ENCODE measurements at regions not wholly inside any gene's neighbourhood (a gene's known extent, or its start where the extent isn't known, plus 50 kb on each side); places are given as distances from the start of the nearest gene placed in this dataset.

- no peak overlapping the region for H3K27ac ChIP-seq
- H3K9ac ChIP-seq, result no peak overlapping the region
- no peaks in the 10 kb centered on the region for H3K9me3 ChIP-seq (replicated peaks in 1 of 11)
- no peak overlapping the region for H3K4me3 ChIP-seq
- no peaks in the 10 kb centered on the region for H3K36me3 ChIP-seq
- no peak overlapping the region for H3K4me2 ChIP-seq
- no peaks in the 10 kb centered on the region for H4K20me1 ChIP-seq
- no peaks in the 10 kb centered on the region for H3K4me1 ChIP-seq
- H3K27me3 ChIP-seq, result 0 out of 22 replicates have a peak, but pooled peaks cover 0 to 6% (median 0%) of the 10 kb centered on the region in 11 experiments
- TF ChIP-seq Cebpa-rat (IDR thresholded peaks at IDR 0.05), result no peak
Observed at GRCh38 chr15:96598514-96598913, 268.0 kb downstream of the NR2F2 start.

GRCh38 chr15:96599268-96599667 is 268.8 kb downstream of the NR2F2 start:
- Histone ChIP-seq H3K36me3 (no peaks in the 10 kb centered on the region), H3K9ac (no peak overlapping the region), H3K4me2 (no peak overlapping the region), H3K4me1 (no peaks in the 10 kb centered on the region), H4K20me1 (no peaks in the 10 kb centered on the region), H3K27me3 (0 out of 22 replicates have a peak, but pooled peaks cover 0 to 4% (median 0%) of the 10 kb centered on the region in 11 experiments), H3K4me3 (no peak overlapping the region), H3K27ac (no peak overlapping the region), H3K9me3 (replicated peaks in 1 of 11) (no peaks in the 10 kb centered on the region)
- TF ChIP-seq Cebpa-rat (IDR thresholded peaks at IDR 0.05), result no peak

GRCh38 chr15:96600350-96600749 is 269.9 kb downstream of the NR2F2 start:
- Histone ChIP-seq H3K4me3 (no peak overlapping the region), H3K9me3 (replicated peaks in 1 of 11) (no peaks in the 10 kb centered on the region), H3K27ac (no peak overlapping the region), H3K4me1 (0 out of 20 replicates have a peak, but pooled peaks cover 0 to 4% (median 0%) of the 10 kb centered on the region in 10 experiments), H3K36me3 (no peaks in the 10 kb centered on the region), H3K27me3 (no peaks in the 10 kb centered on the region), H3K4me2 (no peak overlapping the region), H3K9ac (no peak overlapping the region), H4K20me1 (no peaks in the 10 kb centered on the region)
- no peak for TF ChIP-seq Cebpa-rat (IDR thresholded peaks at IDR 0.05)

- no peaks in the 10 kb centered on the region for H3K9me3 ChIP-seq (replicated peaks in 1 of 11)
- H3K27me3 ChIP-seq, result no peaks in the 10 kb centered on the region
- no peaks in the 10 kb centered on the region for H4K20me1 ChIP-seq
- H3K4me1 ChIP-seq, result 0 out of 20 replicates have a peak, but pooled peaks cover 0 to 4% (median 0%) of the 10 kb centered on the region in 10 experiments
- no peak overlapping the region for H3K9ac ChIP-seq
- no peaks in the 10 kb centered on the region for H3K36me3 ChIP-seq
- H3K4me3 ChIP-seq, result no peak overlapping the region
- no peak for TF ChIP-seq Cebpa-rat (IDR thresholded peaks at IDR 0.05)
- no peak overlapping the region for H3K27ac ChIP-seq
- H3K4me2 ChIP-seq, result no peak overlapping the region
Observed at GRCh38 chr15:96606617-96607016, 276.1 kb downstream of the NR2F2 start.

- peaks cover 6 to 17% (median 8%) of the 10 kb centered on the region in 11 experiments; a peak in 13 of 22 replicates for H3K9me3 ChIP-seq (replicated peaks in 1 of 11)
- H3K4me2 ChIP-seq, result no peak overlapping the region
- H3K27me3 ChIP-seq, result no peaks in the 10 kb centered on the region
- H4K20me1 ChIP-seq, result no peaks in the 10 kb centered on the region
- no peaks in the 10 kb centered on the region for H3K4me1 ChIP-seq
- H3K9ac ChIP-seq, result no peak overlapping the region
- no peak overlapping the region for H3K27ac ChIP-seq
- H3K4me3 ChIP-seq, result no peak overlapping the region
- TF ChIP-seq Cebpa-rat (IDR thresholded peaks at IDR 0.05), result no peak
- no peaks in the 10 kb centered on the region for H3K36me3 ChIP-seq
Observed at GRCh38 chr15:96610757-96611156, 280.3 kb downstream of the NR2F2 start.

GRCh38 chr15:96612917-96613316 is 282.4 kb downstream of the NR2F2 start:
- no peak overlapping the region for H3K9ac ChIP-seq
- no peak for TF ChIP-seq Cebpa-rat (IDR thresholded peaks at IDR 0.05)
- no peak overlapping the region for H3K4me3 ChIP-seq
- H3K27me3 ChIP-seq, result no peaks in the 10 kb centered on the region
- H3K27ac ChIP-seq, result no peak overlapping the region
- H3K36me3 ChIP-seq, result no peaks in the 10 kb centered on the region
- peaks cover 6 to 17% (median 8%) of the 10 kb centered on the region in 11 experiments; a peak in 13 of 22 replicates for H3K9me3 ChIP-seq (replicated peaks in 1 of 11)
- H3K4me1 ChIP-seq, result no peaks in the 10 kb centered on the region
- no peaks in the 10 kb centered on the region for H4K20me1 ChIP-seq
- no peak overlapping the region for H3K4me2 ChIP-seq

GRCh38 chr15:96619174-96619573 is 288.7 kb downstream of the NR2F2 start:
- H3K4me3 ChIP-seq, result no peak overlapping the region
- TF ChIP-seq Cebpa-rat (IDR thresholded peaks at IDR 0.05), result no peak
- no peaks in the 10 kb centered on the region for H4K20me1 ChIP-seq
- H3K9me3 ChIP-seq (replicated peaks in 1 of 11), result peaks cover 0 to 7% (median 6%) of the 10 kb centered on the region in 11 experiments; a peak in 9 of 22 replicates
- no peaks in the 10 kb centered on the region for H3K4me1 ChIP-seq
- H3K4me2 ChIP-seq, result no peak overlapping the region
- H3K36me3 ChIP-seq, result no peaks in the 10 kb centered on the region
- no peak overlapping the region for H3K27ac ChIP-seq
- H3K9ac ChIP-seq, result no peak overlapping the region
- no peaks in the 10 kb centered on the region for H3K27me3 ChIP-seq

- no peak overlapping the region for H3K27ac ChIP-seq
- H3K27me3 ChIP-seq, result no peaks in the 10 kb centered on the region
- no peak overlapping the region for H3K4me2 ChIP-seq
- H3K4me3 ChIP-seq, result no peak overlapping the region
- H3K4me1 ChIP-seq, result no peaks in the 10 kb centered on the region
- TF ChIP-seq Cebpa-rat (IDR thresholded peaks at IDR 0.05), result no peak
- H3K9me3 ChIP-seq (replicated peaks in 1 of 11), result no peaks in the 10 kb centered on the region
- no peaks in the 10 kb centered on the region for H3K36me3 ChIP-seq
- no peaks in the 10 kb centered on the region for H4K20me1 ChIP-seq
- no peak overlapping the region for H3K9ac ChIP-seq
Observed at GRCh38 chr15:96622714-96623113, 292.2 kb downstream of the NR2F2 start.

GRCh38 chr15:96625256-96625655 is 294.8 kb downstream of the NR2F2 start:
- no peaks in the 10 kb centered on the region for H3K36me3 ChIP-seq

GRCh38 chr15:96627031-96627568 is 296.6 kb downstream of the NR2F2 start:
- H4K20me1 ChIP-seq, result no peaks in the 10 kb centered on the region
- no peak overlapping the region for H3K4me2 ChIP-seq
- TF ChIP-seq Cebpa-rat (IDR thresholded peaks at IDR 0.05), result no peak
- H3K9ac ChIP-seq, result no peak overlapping the region
- H3K4me1 ChIP-seq, result no peaks in the 10 kb centered on the region
- H3K27me3 ChIP-seq, result no peaks in the 10 kb centered on the region
- H3K9me3 ChIP-seq (replicated peaks in 1 of 11), result no peaks in the 10 kb centered on the region
- no peak overlapping the region for H3K27ac ChIP-seq
- H3K4me3 ChIP-seq, result no peak overlapping the region
- no peaks in the 10 kb centered on the region for H3K36me3 ChIP-seq

More at GRCh38 chr15:96625256-96625655, 294.8 kb downstream of the NR2F2 start:
- Histone ChIP-seq H4K20me1 (no peaks in the 10 kb centered on the region), H3K4me2 (no peak overlapping the region), H3K4me1 (no peaks in the 10 kb centered on the region), H3K4me3 (no peak overlapping the region), H3K27me3 (no peaks in the 10 kb centered on the region), H3K9ac (no peak overlapping the region), H3K9me3 (replicated peaks in 1 of 11) (no peaks in the 10 kb centered on the region), H3K27ac (no peak overlapping the region)
- TF ChIP-seq Cebpa-rat (IDR thresholded peaks at IDR 0.05), result no peak

Data from BLaER1 treated with 17β-estradiol and CSF1 and Interleukin-3, amounts not matched to agents 10 nM and 100 nM (cell line).